HepG2 (cell line): ENCODE measurements at regions not wholly inside any gene's neighbourhood (a gene's known extent, or its start where the extent isn't known, plus 50 kb on each side); places are given as distances from the start of the nearest gene placed in this dataset.

Source experiments
- ATAC-seq: fragments of 200-7000 bp; cut with Tn5 transposase; 3 replicates; pipeline ENCODE4 v1.9.1; 2020; ENCODE audit warnings: mild to moderate bottlenecking, moderate library complexity
- BruUV-seq: library from RNA; stranded (reverse); fragments of 400-500 nt; replicated peaks from 2 replicates; lab custom pipeline; 2021; lab: Mats Ljungman, UMichigan
- CTCF ChIA-PET: fragments of 300-600 bp; formaldehyde crosslinking; extraction: SDS; loops from one replicate; lab custom pipeline; 2021; ENCODE audit warnings: low total read pairs, inconsistent platforms, low intra/inter-chr PET ratio; lab: Yijun Ruan, JAX
- POLR2A ChIA-PET: fragments of 350-600 bp; sonication (Branson Sonifier 250); formaldehyde crosslinking; loops from one replicate; lab custom pipeline; 2020; ENCODE audit warnings: antibody characterized with exemption, inconsistent platforms; lab: Yijun Ruan, JAX
- DNase-seq: peaks from one replicate; pipeline ENCODE4 v3.0.0-alpha.2; 2015; ENCODE audit warnings: low spot score
- FAIRE-seq: peaks from 3 replicates; lab custom pipeline; 2011; peaks lifted over from hg19 to GRCh38; lab: Jason Lieb, UNC
- H2AFZ ChIP-seq: one replicate; pipeline ENCODE4 v1.6.1; 2011; ENCODE audit warnings: low read length, inconsistent platforms
- H3K27ac ChIP-seq: fragments of 300-600 bp; 3 replicates; pipeline ENCODE4 v1.8.0; 2011; ENCODE audit warnings: mixed run types, mild to moderate bottlenecking, mixed read lengths, low read length, inconsistent platforms; ENCODE audit not compliant: insufficient read depth; ENCODE audit errors: extremely low read length
- H3K27me3 ChIP-seq, 2 experiments: fragments of 200-600 bp in 1 of 2; 2 replicates in 1 of 2; 3 replicates in 1 of 2; pipeline versions ENCODE4 v1.6.0 to v1.8.0; 2011; ENCODE audit warnings: low read length in 2 of 2, mild to moderate bottlenecking in 2 of 2, moderate library complexity in 2 of 2, inconsistent platforms in 1 of 2; ENCODE audit not compliant: insufficient read depth in 2 of 2, control insufficient read depth in 1 of 2
- H3K36me3 ChIP-seq, 2 experiments: fragments of 200-600 bp in 1 of 2; replicated peaks in 1 of 2; 2 replicates in 1 of 2; 3 replicates in 1 of 2; pipeline versions ENCODE4 v1.5.1 to v1.8.0; 2011; ENCODE audit warnings: low read length in 2 of 2, inconsistent platforms in 1 of 2; ENCODE audit not compliant: insufficient read depth in 2 of 2, control insufficient read depth in 1 of 2
- H3K4me1 ChIP-seq: 2 replicates; pipeline ENCODE4 v1.5.1; 2012; ENCODE audit warnings: low read length, inconsistent platforms; ENCODE audit not compliant: insufficient read depth
- H3K4me2 ChIP-seq: 2 replicates; pipeline ENCODE4 v1.6.0; 2011; ENCODE audit warnings: low read depth, low read length, inconsistent platforms
- H3K4me3 ChIP-seq, 3 experiments: fragments of 200-600 bp in 1 of 3; sonication (generic), shearing (Covaris generic) in 1 of 3; replicated peaks in 1 of 3; 2 replicates each; pipeline ENCODE4 v1.5.1; 2011 to 2016; ENCODE audit warnings: low read length in 3 of 3, inconsistent platforms in 2 of 3, low read depth in 2 of 3, mild to moderate bottlenecking in 2 of 3, control low read depth in 1 of 3, mixed read lengths in 1 of 3; ENCODE audit not compliant: insufficient read depth in 1 of 3
- H3K79me2 ChIP-seq: one replicate; pipeline ENCODE4 v1.6.1; 2011; ENCODE audit warnings: low read length, inconsistent platforms; ENCODE audit not compliant: insufficient read depth
- H3K9ac ChIP-seq: 2 replicates; pipeline ENCODE4 v1.6.0; 2011; ENCODE audit warnings: mild to moderate bottlenecking, low read depth, low read length, inconsistent platforms; ENCODE audit not compliant: insufficient read depth
- H3K9me3 ChIP-seq: 2 replicates; pipeline ENCODE4 v1.5.1; 2012; ENCODE audit warnings: mild to moderate bottlenecking, low read length
- H4K20me1 ChIP-seq: 2 replicates; pipeline ENCODE4 v1.6.0; 2011; ENCODE audit warnings: inconsistent platforms, mild to moderate bottlenecking, low read length, moderate library complexity; ENCODE audit not compliant: insufficient read depth
- ARID5B ChIP-seq: IDR thresholded peaks from 2 replicates; pipeline ENCODE4 v1.4.0; 2020; ENCODE audit warnings: mild to moderate bottlenecking, missing genetic modification reagents
- CEBPB ChIP-seq: IDR thresholded peaks from 2 replicates; pipeline ENCODE4 v1.6.1; 2011; ENCODE audit warnings: low read depth, low read length, improper control_type of control experiment, borderline replicate concordance
- CENPBD1 ChIP-seq: sonication (generic); formaldehyde crosslinking; IDR thresholded peaks from 2 replicates; pipeline ENCODE4 v1.8.0; 2022; ENCODE audit warnings: missing genetic modification reagents, low read depth, mild to moderate bottlenecking, borderline replicate concordance
- CREM ChIP-seq, 2 experiments: sonication (generic) in 1 of 2; formaldehyde crosslinking in 1 of 2; IDR thresholded peaks; 2 replicates each; pipeline versions ENCODE4 v1.4.0 to v1.6.1; 2016 to 2020; ENCODE audit warnings: antibody characterized with exemption in 1 of 2, mild to moderate bottlenecking in 1 of 2, missing genetic modification reagents in 1 of 2
- HNF4A ChIP-seq: sonication (generic); formaldehyde crosslinking; IDR thresholded peaks from 2 replicates; pipeline ENCODE4 v1.4.0; 2020; ENCODE audit warnings: missing genetic modification reagents
- MEF2D ChIP-seq: sonication (generic); formaldehyde crosslinking; IDR thresholded peaks from 2 replicates; pipeline ENCODE4 v1.5.1; 2020; ENCODE audit warnings: mild to moderate bottlenecking, missing genetic modification reagents
- NCOR1 ChIP-seq: fragments of 200-600 bp; sonication (generic); IDR thresholded peaks from 2 replicates; pipeline ENCODE4 v1.7.0; 2017; ENCODE audit warnings: antibody characterized with exemption, low read length, borderline replicate concordance
- PHF5A ChIP-seq: IDR thresholded peaks from one replicate; pipeline ENCODE4 v1.6.1; 2018; ENCODE audit warnings: low read depth, missing genetic modification reagents; ENCODE audit not compliant: unreplicated experiment
- RARA ChIP-seq: IDR thresholded peaks from 2 replicates; pipeline ENCODE4 v1.6.1; 2016; ENCODE audit warnings: missing genetic modification reagents, missing compliant biosample characterization
- SAP130 ChIP-seq: IDR thresholded peaks from 2 replicates; pipeline ENCODE4 v1.6.1; 2016; ENCODE audit warnings: low read depth
- TFAP4 ChIP-seq: sonication (generic); IDR thresholded peaks from 2 replicates; pipeline ENCODE4 v1.6.1; 2016; ENCODE audit warnings: low read depth, borderline replicate concordance
- TFE3 ChIP-seq: IDR thresholded peaks from 2 replicates; pipeline ENCODE4 v1.6.1; 2016
- USF2 ChIP-seq, 2 experiments: sonication (generic) in 1 of 2; formaldehyde crosslinking in 1 of 2; IDR thresholded peaks; 2 replicates each; pipeline versions ENCODE4 v1.5.1 to v1.6.1; 2011 to 2020; ENCODE audit warnings: borderline replicate concordance in 1 of 2, low read depth in 1 of 2, low read length in 1 of 2, mild to moderate bottlenecking in 1 of 2, missing genetic modification reagents in 1 of 2, moderate library complexity in 1 of 2
- XBP1 ChIP-seq: sonication (generic); formaldehyde crosslinking; IDR thresholded peaks from 2 replicates; pipeline ENCODE4 v1.5.0; 2020; ENCODE audit warnings: missing genetic modification reagents
- ZNF607 ChIP-seq: sonication (generic); formaldehyde crosslinking; IDR thresholded peaks from 2 replicates; pipeline ENCODE4 v1.5.1; 2020; ENCODE audit warnings: missing genetic modification reagents, mild to moderate bottlenecking, borderline replicate concordance
- WGBS: methylation state at CpG from one replicate; pipeline ENCODE4 v1.1.6; 2017; ENCODE audit warnings: low lambda C conversion rate; 5-methylcytosine and 5-hydroxymethylcytosine counted together
- in situ Hi-C: cut with HindIII; loops from 2 replicates; pipeline ENCODE4 v1.10.0; 2017; ENCODE audit warnings: low pct_unique_long_range_greater_than_20kb; ENCODE audit not compliant: extremely low pct_ligation_motif_present
- intact Hi-C: fragments of 100-400 bp; cut with micrococcal nuclease; formaldehyde crosslinking; loops from one replicate; pipeline ENCODE4 v1.10.0; 2022; ENCODE audit not compliant: unreplicated experiment

GRCh38 chr1:58971629-58972140, 187.8 kb upstream of the JUN start:
- Histone ChIP-seq H2AFZ (no peak overlapping the region), H4K20me1 (no peaks in the 10 kb centered on the region), H3K79me2 (no peaks in the 10 kb centered on the region), H3K4me3 (no peak overlapping the region), H3K9me3 (no peaks in the 10 kb centered on the region), H3K9ac (no peak overlapping the region), H3K4me2 (peak overlapping the region; percentile 34; the same call in 1 of the 2 replicates), H3K36me3 (no peaks in the 10 kb centered on the region), H3K27ac (no peak overlapping the region), H3K4me1 (peaks cover 38% of the 10 kb centered on the region), H3K27me3 (no peaks in the 10 kb centered on the region; a peak in 1 of 5 replicates)
- WGBS = no CpG with 5 or more reads among the region's 4 CpGs
- POLR2A ChIA-PET = no interaction called here
- in situ Hi-C loops = no loop called here
- intact Hi-C loops = no loop called here
- ATAC-seq = peak; percentile 75
- peak; percentile 66 for DNase-seq
- no TSS peak for BruUV-seq
- FAIRE-seq = no peak
- CTCF ChIA-PET = no interaction called here
- TF ChIP-seq RARA (CRISPR knock-in tag) = peak; percentile 56
- peak; percentile 43; the same call in 1 of the 2 replicates for TF ChIP-seq HNF4A
- no peak for TF ChIP-seq ZNF607
- peak; percentile 68 for TF ChIP-seq CEBPB
- peak; percentile 87 for TF ChIP-seq MEF2D (CRISPR knock-in tag)
- peak; percentile 59; the same call in 1 of the 2 replicates for TF ChIP-seq ARID5B (CRISPR knock-in tag)
- no peak for TF ChIP-seq XBP1 (CRISPR knock-in tag)
- 0 out of 2 replicates have a peak, but pooled peaks have one; percentile 37 for TF ChIP-seq USF2 (IDR thresholded peaks at IDR 0.05; ENCODE audit: low read depth, low read length)
- no peak; the same call in 1 of the 2 replicates for TF ChIP-seq USF2 (CRISPR knock-in tag; IDR thresholded peaks at IDR 0.05; ENCODE audit: borderline replicate concordance)
- peak; percentile 39 for TF ChIP-seq SAP130
- TF ChIP-seq PHF5A (CRISPR knock-in tag) = no peak
- peak; percentile 85 for TF ChIP-seq TFE3 (CRISPR knock-in tag)
- TF ChIP-seq NCOR1 = peak; percentile 47; the same call in 1 of the 2 replicates
- no peak for TF ChIP-seq CREM (IDR thresholded peaks at IDR 0.05)
- no peak for TF ChIP-seq CREM (CRISPR knock-in tag; IDR thresholded peaks at IDR 0.05)
- TF ChIP-seq TFAP4 = peak; percentile 16; the same call in 1 of the 2 replicates
- no peak for TF ChIP-seq CENPBD1
